ENCODE measurements at regions not wholly inside any gene's neighbourhood (a gene's known extent, or its start where the extent isn't known, plus 50 kb on each side); places are given as distances from the start of the nearest gene placed in this dataset.

GRCh38 chr1:94596260-94596659 is 54.7 kb upstream of the F3 start:
- TF ChIP-seq, protein P1, sequence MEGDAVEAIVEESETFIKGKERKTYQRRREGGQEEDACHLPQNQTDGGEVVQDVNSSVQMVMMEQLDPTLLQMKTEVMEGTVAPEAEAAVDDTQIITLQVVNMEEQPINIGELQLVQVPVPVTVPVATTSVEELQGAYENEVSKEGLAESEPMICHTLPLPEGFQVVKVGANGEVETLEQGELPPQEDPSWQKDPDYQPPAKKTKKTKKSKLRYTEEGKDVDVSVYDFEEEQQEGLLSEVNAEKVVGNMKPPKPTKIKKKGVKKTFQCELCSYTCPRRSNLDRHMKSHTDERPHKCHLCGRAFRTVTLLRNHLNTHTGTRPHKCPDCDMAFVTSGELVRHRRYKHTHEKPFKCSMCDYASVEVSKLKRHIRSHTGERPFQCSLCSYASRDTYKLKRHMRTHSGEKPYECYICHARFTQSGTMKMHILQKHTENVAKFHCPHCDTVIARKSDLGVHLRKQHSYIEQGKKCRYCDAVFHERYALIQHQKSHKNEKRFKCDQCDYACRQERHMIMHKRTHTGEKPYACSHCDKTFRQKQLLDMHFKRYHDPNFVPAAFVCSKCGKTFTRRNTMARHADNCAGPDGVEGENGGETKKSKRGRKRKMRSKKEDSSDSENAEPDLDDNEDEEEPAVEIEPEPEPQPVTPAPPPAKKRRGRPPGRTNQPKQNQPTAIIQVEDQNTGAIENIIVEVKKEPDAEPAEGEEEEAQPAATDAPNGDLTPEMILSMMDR (IDR thresholded peaks at IDR 0.05) = no peak
- H3K27ac ChIP-seq = no peak overlapping the region

- H3K27ac ChIP-seq = no peak overlapping the region
- TF ChIP-seq, protein P1 (IDR thresholded peaks at IDR 0.05) = no peak
These were observed 54.1 kb upstream of the F3 start for GRCh38 chr1:94595658-94596057.

- no peak overlapping the region for H3K27ac ChIP-seq
- TF ChIP-seq, protein P1 (IDR thresholded peaks at IDR 0.05) = no peak
- TF ChIP-seq ZFX (IDR thresholded peaks at IDR 0.05; ENCODE audit: borderline replicate concordance) = no peak
These were observed 52.1 kb upstream of the F3 start for GRCh38 chr1:94593611-94594010.

- no peak overlapping the region for H3K27ac ChIP-seq
- TF ChIP-seq, protein P1 (IDR thresholded peaks at IDR 0.05) = no peak
- TF ChIP-seq ZFX (IDR thresholded peaks at IDR 0.05; ENCODE audit: borderline replicate concordance) = no peak
These were observed 51.0 kb upstream of the F3 start for GRCh38 chr1:94592571-94592920.

DNA sequence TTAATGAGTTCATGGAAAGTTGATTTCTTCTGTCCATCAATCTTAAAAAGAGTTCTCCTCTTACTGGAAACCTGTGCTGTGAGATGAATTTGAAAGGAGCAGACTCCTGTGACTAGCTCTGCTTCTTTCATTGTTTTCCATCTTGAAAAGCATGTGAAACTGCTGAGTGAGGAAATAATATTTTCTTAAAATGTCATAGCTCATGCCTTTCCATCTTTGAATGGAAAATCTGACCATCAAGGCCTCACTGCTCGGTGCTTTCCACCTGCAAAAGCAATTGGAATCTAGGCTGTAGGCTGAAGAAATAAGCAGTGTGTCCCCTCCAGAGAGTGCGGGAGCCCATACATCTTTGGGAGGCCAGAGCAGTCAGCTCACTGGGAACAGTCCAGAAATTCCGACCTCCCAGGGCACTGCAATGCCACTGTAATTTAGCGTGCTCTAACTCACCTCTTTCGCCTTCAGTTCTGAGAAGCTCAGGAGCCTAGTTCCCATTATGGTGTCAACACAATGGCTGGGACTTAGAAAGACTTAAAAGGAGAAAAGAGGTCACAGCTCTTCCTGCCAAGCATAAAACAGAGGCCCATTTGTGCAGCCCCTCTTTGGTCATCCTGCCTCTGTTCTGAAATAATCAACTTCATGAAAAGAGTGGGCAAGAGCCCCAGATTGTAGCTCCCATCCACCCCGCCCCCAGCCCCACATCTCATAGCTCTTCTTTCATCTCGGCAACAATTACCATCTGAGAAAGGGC is 50.4 kb upstream of the F3 start:
- H3K27ac ChIP-seq = no peak overlapping the region
- TF ChIP-seq, protein P1 (IDR thresholded peaks at IDR 0.05) = no peak
- no peak for TF ChIP-seq ZFX (IDR thresholded peaks at IDR 0.05; ENCODE audit: borderline replicate concordance)

Data from 22Rv1 (cell line).